GM12872 (cell line): ENCODE measurements at regions not wholly inside any gene's neighbourhood (a gene's known extent, or its start where the extent isn't known, plus 50 kb on each side); places are given as distances from the start of the nearest gene placed in this dataset.

Experiments used
- TF ChIP-seq, protein P1 (sequence below): IDR thresholded peaks from 3 replicates; pipeline ENCODE4 v1.5.1; 2011; ENCODE audit warnings: low read depth, mild to moderate bottlenecking, low read length, moderate library complexity; ENCODE audit not compliant: insufficient read depth

DNA sequence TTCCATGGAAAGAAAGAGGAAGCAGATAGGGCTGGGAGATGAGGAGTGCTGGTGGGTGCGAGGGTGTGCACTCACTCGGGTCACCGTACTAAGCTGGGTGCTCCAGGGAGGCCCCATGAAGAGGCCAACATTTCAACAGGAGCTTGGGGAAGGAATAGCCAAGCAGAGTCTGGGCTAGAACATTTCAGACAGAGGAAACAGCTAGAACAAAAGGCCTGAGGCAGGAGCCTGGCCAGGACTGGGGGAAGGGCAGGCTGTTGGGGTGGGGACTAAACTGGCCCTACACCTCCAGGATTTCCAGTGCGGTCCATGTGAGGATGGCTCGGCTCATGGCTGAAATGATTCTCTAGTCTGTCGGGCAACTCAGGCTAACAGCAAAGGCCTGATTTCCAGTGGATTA, 90.8 kb downstream of the ZFP36L2 start:
- TF ChIP-seq, protein P1, sequence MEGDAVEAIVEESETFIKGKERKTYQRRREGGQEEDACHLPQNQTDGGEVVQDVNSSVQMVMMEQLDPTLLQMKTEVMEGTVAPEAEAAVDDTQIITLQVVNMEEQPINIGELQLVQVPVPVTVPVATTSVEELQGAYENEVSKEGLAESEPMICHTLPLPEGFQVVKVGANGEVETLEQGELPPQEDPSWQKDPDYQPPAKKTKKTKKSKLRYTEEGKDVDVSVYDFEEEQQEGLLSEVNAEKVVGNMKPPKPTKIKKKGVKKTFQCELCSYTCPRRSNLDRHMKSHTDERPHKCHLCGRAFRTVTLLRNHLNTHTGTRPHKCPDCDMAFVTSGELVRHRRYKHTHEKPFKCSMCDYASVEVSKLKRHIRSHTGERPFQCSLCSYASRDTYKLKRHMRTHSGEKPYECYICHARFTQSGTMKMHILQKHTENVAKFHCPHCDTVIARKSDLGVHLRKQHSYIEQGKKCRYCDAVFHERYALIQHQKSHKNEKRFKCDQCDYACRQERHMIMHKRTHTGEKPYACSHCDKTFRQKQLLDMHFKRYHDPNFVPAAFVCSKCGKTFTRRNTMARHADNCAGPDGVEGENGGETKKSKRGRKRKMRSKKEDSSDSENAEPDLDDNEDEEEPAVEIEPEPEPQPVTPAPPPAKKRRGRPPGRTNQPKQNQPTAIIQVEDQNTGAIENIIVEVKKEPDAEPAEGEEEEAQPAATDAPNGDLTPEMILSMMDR = no peak

- TF ChIP-seq, protein P1 = no peak
Measured at GRCh38 chr2:43134571-43134889, 91.9 kb downstream of the ZFP36L2 start.

GRCh38 chr2:43133708-43134570, 92.5 kb downstream of the ZFP36L2 start:
- TF ChIP-seq, protein P1 = peak; percentile 25; the same call in 1 of the 3 replicates

- TF ChIP-seq, protein P1 = no peak
Measured at GRCh38 chr2:43133336-43133707, 93.1 kb downstream of the ZFP36L2 start.

DNA sequence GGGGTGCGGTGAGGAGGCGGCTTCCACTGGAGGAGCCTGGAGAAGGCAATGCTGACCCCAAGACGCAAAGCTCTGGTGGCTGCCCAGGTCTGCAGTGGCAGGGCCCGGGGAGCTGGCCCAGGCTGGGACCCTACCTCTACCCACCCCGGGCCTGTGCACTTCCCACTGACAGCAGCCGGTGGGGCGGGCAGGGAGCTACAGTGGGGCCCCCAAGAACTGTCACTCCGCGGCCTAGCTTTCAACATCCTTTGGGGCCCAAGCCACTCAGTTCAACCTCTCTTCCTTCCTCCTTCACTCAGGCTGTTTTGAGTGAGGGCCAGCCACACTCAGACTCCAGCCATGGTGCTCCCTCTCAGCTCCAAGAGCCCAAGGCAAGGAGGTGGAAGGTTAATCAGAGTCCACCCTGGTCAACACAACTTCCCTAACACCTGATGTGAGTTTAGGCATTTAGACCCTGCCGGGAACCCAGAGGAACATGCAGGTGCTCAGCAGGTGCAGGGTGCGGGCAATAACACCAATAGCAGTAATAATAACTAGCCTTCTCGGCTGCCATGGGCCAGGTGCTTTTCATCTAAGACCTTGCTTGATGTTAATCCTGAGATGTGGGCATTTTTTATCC, 93.6 kb downstream of the ZFP36L2 start:
- TF ChIP-seq, protein P1 = no peak

DNA sequence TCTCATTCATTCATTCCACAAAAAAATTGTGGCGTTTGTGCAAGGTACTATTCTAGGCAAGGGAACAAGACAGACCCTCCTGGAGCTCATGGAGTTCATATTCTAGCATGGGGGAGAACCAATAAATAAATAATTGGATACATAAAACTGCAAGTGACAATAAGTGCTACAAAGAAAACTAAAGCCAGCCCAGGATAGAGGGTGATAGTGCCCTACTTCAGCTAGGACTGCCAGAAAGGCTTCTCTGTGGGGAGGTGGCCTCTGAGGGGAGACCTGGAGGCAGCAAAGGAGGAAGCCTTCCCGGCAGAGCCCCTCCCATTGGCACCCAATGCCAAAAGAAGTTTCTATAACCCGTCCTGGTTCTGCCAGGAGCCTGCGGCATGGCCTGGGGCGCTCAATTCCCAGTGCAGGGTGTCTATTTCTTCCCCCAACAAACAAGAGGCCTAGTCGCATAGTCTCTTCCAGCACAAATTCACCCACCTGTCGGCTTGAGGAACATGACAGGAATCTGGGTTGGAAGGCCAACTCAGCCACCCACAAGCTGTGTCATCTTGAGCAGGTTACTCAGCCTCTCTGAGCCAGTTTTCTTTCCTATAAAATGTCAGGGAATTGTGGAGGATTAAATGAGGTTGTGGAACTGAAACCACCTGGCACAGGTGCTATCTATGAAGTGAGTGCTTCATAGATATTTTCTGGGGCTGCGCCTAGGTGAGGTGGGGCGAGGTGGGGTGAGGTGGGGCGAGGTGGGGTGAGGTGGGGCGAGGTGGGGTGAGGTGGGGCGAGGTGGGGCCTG, 94.3 kb downstream of the ZFP36L2 start:
- TF ChIP-seq, protein P1 = no peak

- TF ChIP-seq, protein P1 = peak; percentile 73
Measured at GRCh38 chr2:43131051-43131889, 95.1 kb downstream of the ZFP36L2 start.
